ENCODE measurements at regions not wholly inside any gene's neighbourhood (a gene's known extent, or its start where the extent isn't known, plus 50 kb on each side); places are given as distances from the start of the nearest gene placed in this dataset.

DNA sequence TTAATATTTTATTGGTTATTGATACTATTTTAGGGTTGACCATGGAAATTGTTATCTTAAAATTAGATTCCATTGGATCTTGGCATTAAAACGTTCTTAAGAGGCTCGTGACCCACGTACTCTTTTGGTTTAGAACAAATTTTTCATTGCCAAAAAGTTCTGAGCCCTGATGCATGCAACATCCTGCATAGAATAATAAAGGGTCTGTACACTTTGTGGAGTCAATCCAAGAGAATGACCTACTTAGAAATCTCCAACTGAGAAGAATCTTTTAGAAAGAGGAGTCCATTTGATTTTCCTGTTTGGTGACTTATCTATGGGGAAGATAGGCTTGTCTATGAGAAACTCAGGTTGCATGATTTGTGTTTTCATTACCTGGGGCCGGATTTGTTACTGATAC is 404.2 kb upstream of the RGMA start:
- TF ChIP-seq, protein P1, sequence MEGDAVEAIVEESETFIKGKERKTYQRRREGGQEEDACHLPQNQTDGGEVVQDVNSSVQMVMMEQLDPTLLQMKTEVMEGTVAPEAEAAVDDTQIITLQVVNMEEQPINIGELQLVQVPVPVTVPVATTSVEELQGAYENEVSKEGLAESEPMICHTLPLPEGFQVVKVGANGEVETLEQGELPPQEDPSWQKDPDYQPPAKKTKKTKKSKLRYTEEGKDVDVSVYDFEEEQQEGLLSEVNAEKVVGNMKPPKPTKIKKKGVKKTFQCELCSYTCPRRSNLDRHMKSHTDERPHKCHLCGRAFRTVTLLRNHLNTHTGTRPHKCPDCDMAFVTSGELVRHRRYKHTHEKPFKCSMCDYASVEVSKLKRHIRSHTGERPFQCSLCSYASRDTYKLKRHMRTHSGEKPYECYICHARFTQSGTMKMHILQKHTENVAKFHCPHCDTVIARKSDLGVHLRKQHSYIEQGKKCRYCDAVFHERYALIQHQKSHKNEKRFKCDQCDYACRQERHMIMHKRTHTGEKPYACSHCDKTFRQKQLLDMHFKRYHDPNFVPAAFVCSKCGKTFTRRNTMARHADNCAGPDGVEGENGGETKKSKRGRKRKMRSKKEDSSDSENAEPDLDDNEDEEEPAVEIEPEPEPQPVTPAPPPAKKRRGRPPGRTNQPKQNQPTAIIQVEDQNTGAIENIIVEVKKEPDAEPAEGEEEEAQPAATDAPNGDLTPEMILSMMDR (IDR thresholded peaks at IDR 0.05 in 8 of 11, conservative IDR thresholded peaks at IDR 0.05 in 3 of 11): no peak
- TF ChIP-seq POLR2A (IDR thresholded peaks at IDR 0.05): no peak

Measured in spleen (tissue), 7 donors.